Ishikawa (cell line): ENCODE measurements at regions not wholly inside any gene's neighbourhood (a gene's known extent, or its start where the extent isn't known, plus 50 kb on each side); places are given as distances from the start of the nearest gene placed in this dataset.

Experiments
- CEBPB ChIP-seq: IDR thresholded peaks from 2 replicates; pipeline ENCODE4 v1.6.1; 2012
- CREB1 ChIP-seq: IDR thresholded peaks from 2 replicates; pipeline ENCODE4 v1.6.1; 2012; ENCODE audit warnings: low read depth
- EGR1 ChIP-seq: IDR thresholded peaks from 2 replicates; pipeline ENCODE4 v1.6.1; 2012
- EP300 ChIP-seq: IDR thresholded peaks from 2 replicates; pipeline ENCODE4 v1.6.1; 2012; ENCODE audit warnings: borderline replicate concordance
- FOXM1 ChIP-seq: IDR thresholded peaks from 2 replicates; pipeline ENCODE4 v1.6.1; 2012; ENCODE audit warnings: low read depth, borderline replicate concordance
- NFIC ChIP-seq: IDR thresholded peaks from 2 replicates; pipeline ENCODE4 v1.6.1; 2012
- RAD21 ChIP-seq: IDR thresholded peaks from 2 replicates; pipeline ENCODE4 v1.6.1; 2012; ENCODE audit warnings: low read depth
- TAF1 ChIP-seq: IDR thresholded peaks from 2 replicates; pipeline ENCODE4 v1.6.1; 2012; ENCODE audit warnings: low read depth, mild to moderate bottlenecking
- TCF12 ChIP-seq: IDR thresholded peaks from 2 replicates; pipeline ENCODE4 v1.6.1; 2012; ENCODE audit warnings: low read depth
- TEAD4 ChIP-seq: IDR thresholded peaks from 2 replicates; pipeline ENCODE4 v1.6.1; 2012
- YY1 ChIP-seq: IDR thresholded peaks from 2 replicates; pipeline ENCODE4 v1.6.1; 2012; ENCODE audit warnings: low read depth
- ZBTB7A ChIP-seq: IDR thresholded peaks from 2 replicates; pipeline ENCODE4 v1.6.1; 2012; ENCODE audit warnings: low read depth
- TF ChIP-seq, protein P1 (sequence below): IDR thresholded peaks from 2 replicates; pipeline ENCODE4 v1.6.1; 2012
- TF ChIP-seq, protein P2 (sequence below): IDR thresholded peaks from 2 replicates; pipeline ENCODE4 v1.6.1; 2012; ENCODE audit warnings: low read depth, mild to moderate bottlenecking
- TF ChIP-seq, protein P3 (sequence below): IDR thresholded peaks from 2 replicates; pipeline ENCODE4 v1.6.1; 2012

DNA sequence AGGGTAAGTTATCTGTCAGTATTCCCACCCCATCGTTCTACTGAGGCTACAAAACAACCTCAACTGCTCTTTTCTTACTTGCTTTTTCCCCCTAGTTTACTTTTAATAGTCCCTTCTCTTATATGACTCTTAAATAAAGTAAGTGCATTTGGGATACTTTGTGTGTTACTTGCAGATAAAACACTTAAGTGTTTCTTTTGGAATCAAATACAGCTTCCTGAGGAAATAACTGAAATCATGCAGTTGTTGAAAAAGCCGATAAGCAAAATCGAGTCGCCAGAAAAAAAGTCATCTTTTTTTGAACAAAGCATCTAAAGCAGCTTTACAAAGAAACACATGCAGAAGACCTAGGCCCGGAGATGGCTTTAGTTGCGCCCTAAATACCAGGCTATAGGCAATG is 53.5 kb upstream of the EPB41L4A start:
- TF ChIP-seq, protein P1, sequence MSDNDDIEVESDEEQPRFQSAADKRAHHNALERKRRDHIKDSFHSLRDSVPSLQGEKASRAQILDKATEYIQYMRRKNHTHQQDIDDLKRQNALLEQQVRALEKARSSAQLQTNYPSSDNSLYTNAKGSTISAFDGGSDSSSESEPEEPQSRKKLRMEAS, result no peak
- no peak for TF ChIP-seq YY1
- no peak for TF ChIP-seq TEAD4
- TF ChIP-seq ZBTB7A, result no peak
- TF ChIP-seq FOXM1, result no peak
- TF ChIP-seq TAF1, result no peak
- TF ChIP-seq CREB1, result no peak
- TF ChIP-seq, protein P2, sequence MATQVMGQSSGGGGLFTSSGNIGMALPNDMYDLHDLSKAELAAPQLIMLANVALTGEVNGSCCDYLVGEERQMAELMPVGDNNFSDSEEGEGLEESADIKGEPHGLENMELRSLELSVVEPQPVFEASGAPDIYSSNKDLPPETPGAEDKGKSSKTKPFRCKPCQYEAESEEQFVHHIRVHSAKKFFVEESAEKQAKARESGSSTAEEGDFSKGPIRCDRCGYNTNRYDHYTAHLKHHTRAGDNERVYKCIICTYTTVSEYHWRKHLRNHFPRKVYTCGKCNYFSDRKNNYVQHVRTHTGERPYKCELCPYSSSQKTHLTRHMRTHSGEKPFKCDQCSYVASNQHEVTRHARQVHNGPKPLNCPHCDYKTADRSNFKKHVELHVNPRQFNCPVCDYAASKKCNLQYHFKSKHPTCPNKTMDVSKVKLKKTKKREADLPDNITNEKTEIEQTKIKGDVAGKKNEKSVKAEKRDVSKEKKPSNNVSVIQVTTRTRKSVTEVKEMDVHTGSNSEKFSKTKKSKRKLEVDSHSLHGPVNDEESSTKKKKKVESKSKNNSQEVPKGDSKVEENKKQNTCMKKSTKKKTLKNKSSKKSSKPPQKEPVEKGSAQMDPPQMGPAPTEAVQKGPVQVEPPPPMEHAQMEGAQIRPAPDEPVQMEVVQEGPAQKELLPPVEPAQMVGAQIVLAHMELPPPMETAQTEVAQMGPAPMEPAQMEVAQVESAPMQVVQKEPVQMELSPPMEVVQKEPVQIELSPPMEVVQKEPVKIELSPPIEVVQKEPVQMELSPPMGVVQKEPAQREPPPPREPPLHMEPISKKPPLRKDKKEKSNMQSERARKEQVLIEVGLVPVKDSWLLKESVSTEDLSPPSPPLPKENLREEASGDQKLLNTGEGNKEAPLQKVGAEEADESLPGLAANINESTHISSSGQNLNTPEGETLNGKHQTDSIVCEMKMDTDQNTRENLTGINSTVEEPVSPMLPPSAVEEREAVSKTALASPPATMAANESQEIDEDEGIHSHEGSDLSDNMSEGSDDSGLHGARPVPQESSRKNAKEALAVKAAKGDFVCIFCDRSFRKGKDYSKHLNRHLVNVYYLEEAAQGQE, result no peak
- TF ChIP-seq TCF12, result no peak
- no peak for TF ChIP-seq EP300
- TF ChIP-seq RAD21, result no peak

DNA sequence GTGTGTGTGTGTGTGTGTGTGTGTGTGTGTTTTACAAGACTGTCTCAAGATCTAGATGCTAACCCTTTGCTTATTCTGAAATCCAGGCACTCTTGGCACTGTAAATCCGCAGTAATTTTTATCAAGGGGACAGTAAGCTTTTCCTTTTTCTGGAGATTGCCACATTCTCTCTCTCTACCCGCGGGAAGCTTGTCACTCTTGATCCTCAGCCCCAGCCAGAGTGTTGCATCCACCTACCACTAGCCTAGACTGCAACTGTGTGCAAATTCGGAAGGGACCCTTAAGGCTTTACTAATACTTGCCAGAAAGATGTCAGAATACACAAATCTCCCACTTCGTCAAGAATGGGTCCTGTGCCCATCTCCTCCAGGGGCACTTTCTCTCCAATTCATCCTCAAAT is 54.9 kb upstream of the EPB41L4A start:
- TF ChIP-seq NFIC (no peak), TEAD4 (no peak), CREB1 (no peak), TAF1 (no peak), RAD21 (no peak), FOXM1 (no peak), ZBTB7A (no peak)
- TF ChIP-seq, protein P1, result no peak
- TF ChIP-seq, protein P3, sequence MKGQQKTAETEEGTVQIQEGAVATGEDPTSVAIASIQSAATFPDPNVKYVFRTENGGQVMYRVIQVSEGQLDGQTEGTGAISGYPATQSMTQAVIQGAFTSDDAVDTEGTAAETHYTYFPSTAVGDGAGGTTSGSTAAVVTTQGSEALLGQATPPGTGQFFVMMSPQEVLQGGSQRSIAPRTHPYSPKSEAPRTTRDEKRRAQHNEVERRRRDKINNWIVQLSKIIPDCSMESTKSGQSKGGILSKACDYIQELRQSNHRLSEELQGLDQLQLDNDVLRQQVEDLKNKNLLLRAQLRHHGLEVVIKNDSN, result no peak

DNA sequence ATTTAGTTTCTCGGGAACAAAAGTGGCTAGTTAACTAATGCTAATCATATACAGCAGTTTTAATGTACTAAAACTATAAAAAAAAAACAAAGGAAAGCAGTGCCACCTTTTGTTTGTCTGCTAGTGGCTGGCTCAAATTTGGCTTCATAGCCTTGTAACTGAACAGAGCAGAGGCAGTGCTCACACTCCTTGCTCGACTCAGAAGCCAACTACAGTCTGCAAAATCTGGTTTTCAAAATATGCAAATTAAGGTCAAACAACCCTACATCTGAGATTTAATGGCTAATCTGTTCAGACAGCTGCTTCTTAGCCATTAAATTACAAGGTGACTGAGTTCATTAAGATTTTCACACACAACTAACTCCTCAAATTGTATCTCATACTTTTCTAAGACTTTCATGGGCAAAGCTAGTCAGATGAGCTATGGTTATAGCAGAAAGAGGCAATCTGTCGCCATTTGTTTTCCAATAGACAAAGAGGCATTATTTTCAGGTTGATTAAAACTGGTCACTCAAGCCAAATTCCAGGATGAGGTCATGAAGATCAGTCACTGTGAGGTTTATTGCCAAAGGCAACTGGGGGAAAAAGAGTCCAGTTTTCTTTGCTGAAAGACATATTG is 56.8 kb upstream of the EPB41L4A start:
- TF ChIP-seq TAF1 (no peak), NFIC (peak; percentile 42), EGR1 (no peak), YY1 (no peak), RAD21 (no peak), TEAD4 (peak; percentile 67), TCF12 (no peak), CEBPB (no peak), ZBTB7A (no peak), FOXM1 (no peak), CREB1 (no peak), EP300 (no peak)
- TF ChIP-seq, protein P1, result no peak
- TF ChIP-seq, protein P2, result no peak
- TF ChIP-seq, protein P3, result no peak

DNA sequence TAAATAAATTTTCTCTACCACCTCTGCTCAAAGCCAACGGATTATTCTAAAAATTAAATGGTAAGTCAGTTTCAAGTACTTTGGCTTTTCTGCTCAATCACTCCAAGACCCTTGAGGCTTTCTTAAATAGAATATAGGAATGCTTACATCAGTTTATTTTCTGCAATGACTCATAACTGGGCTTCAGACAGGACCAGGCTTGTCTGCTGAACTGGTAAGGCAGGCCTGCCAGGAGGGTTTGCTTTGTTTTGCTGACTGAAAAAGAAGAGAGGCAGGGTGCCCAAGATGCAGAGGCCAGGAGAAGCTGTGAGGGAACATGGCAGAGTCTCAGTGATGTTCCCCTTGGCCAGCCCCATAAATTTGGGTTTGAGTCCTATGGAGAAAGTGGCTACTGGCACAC is 60.3 kb upstream of the EPB41L4A start:
- TF ChIP-seq YY1, result no peak
- TF ChIP-seq, protein P2, result no peak
- TF ChIP-seq FOXM1, result no peak
- TF ChIP-seq RAD21, result no peak
- no peak for TF ChIP-seq CEBPB
- no peak for TF ChIP-seq TCF12
- TF ChIP-seq TAF1, result no peak
- no peak for TF ChIP-seq CREB1
- TF ChIP-seq ZBTB7A, result no peak
- no peak for TF ChIP-seq NFIC
- TF ChIP-seq, protein P1, result no peak
- TF ChIP-seq EP300, result no peak
- TF ChIP-seq, protein P3, result no peak
- no peak for TF ChIP-seq EGR1
- TF ChIP-seq TEAD4, result no peak
